K562 (cell line): ENCODE measurements at regions not wholly inside any gene's neighbourhood (a gene's known extent, or its start where the extent isn't known, plus 50 kb on each side); places are given as distances from the start of the nearest gene placed in this dataset.

Experiments used
- ATF3 ChIP-seq, 2 experiments: fragments of 450-650 bp in 1 of 2; sonication (generic) in 1 of 2; formaldehyde crosslinking in 1 of 2; IDR thresholded peaks in 1 of 2; conservative IDR thresholded peaks in 1 of 2; 2 replicates each; pipeline versions ENCODE4 v1.6.1 to v1.8.1; 2016 to 2023; ENCODE audit warnings: mild to moderate bottlenecking in 2 of 2, moderate library complexity in 2 of 2, inconsistent platforms in 1 of 2, missing genetic modification reagents in 1 of 2
- CC2D1A ChIP-seq: fragments of 450-650 bp; IDR thresholded peaks from 2 replicates; pipeline ENCODE4 v1.6.1; 2017; ENCODE audit warnings: mild to moderate bottlenecking
- CHAMP1 ChIP-seq: fragments of 450-650 bp; IDR thresholded peaks from 2 replicates; pipeline ENCODE4 v1.6.1; 2016; ENCODE audit warnings: mild to moderate bottlenecking
- CHD2 ChIP-seq: IDR thresholded peaks from 2 replicates; pipeline ENCODE4 v1.6.1; 2011; ENCODE audit warnings: low read depth, low read length
- DACH1 ChIP-seq: fragments of 450-650 bp; IDR thresholded peaks from 2 replicates; pipeline ENCODE4 v1.6.1; 2018; ENCODE audit not compliant: partially characterized antibody
- FOXJ3 ChIP-seq: sonication (generic); formaldehyde crosslinking; IDR thresholded peaks from 2 replicates; pipeline ENCODE4 v1.4.0; 2020; ENCODE audit warnings: mild to moderate bottlenecking, missing genetic modification reagents
- HDAC2 ChIP-seq: fragments of 450-650 bp; IDR thresholded peaks from 2 replicates; pipeline ENCODE4 v1.6.1; 2016; ENCODE audit warnings: mild to moderate bottlenecking
- HDAC3 ChIP-seq: fragments of 450-650 bp; IDR thresholded peaks from 2 replicates; pipeline ENCODE4 v1.6.1; 2018; ENCODE audit warnings: borderline replicate concordance, mild to moderate bottlenecking, moderate library complexity; ENCODE audit not compliant: partially characterized antibody
- L3MBTL2 ChIP-seq: fragments of 450-650 bp; IDR thresholded peaks from 2 replicates; pipeline ENCODE4 v1.6.1; 2016; ENCODE audit warnings: mild to moderate bottlenecking, moderate library complexity
- MITF ChIP-seq: IDR thresholded peaks from 2 replicates; pipeline ENCODE4 v1.6.1; 2014; ENCODE audit warnings: antibody characterized with exemption
- MNT ChIP-seq, 2 experiments: fragments of 450-650 bp; conservative IDR thresholded peaks; 2 replicates each; pipeline ENCODE4 v1.6.1; 2017; ENCODE audit warnings: mild to moderate bottlenecking in 2 of 2, moderate library complexity in 2 of 2
- MYC ChIP-seq, 2 experiments: fragments of 250-450 bp in 1 of 2; sonication (Bioruptor Pico) in 1 of 2; IDR thresholded peaks; 2 replicates each; pipeline versions ENCODE4 v1.5.1 to v1.6.1; 2012 to 2021; ENCODE audit warnings: low read depth in 2 of 2, borderline replicate concordance in 1 of 2, improper control_type of control experiment in 1 of 2, low read length in 1 of 2, mild to moderate bottlenecking in 1 of 2, moderate library complexity in 1 of 2
- NFRKB ChIP-seq: fragments of 450-650 bp; IDR thresholded peaks from 2 replicates; pipeline ENCODE4 v1.6.1; 2016; ENCODE audit warnings: low read depth
- RCOR1 ChIP-seq, 2 experiments: IDR thresholded peaks; 2 replicates each; pipeline ENCODE4 v1.6.1; 2012; ENCODE audit warnings: low read depth in 2 of 2, low read length in 2 of 2, borderline replicate concordance in 1 of 2, improper control_type of control experiment in 1 of 2
- SMAD3 ChIP-seq: fragments of 450-650 bp; formaldehyde crosslinking; conservative IDR thresholded peaks from 2 replicates; pipeline ENCODE4 v1.4.0; 2020; ENCODE audit warnings: mild to moderate bottlenecking
- TRIM24 ChIP-seq, 2 experiments: fragments of 450-650 bp; IDR thresholded peaks; 2 replicates each; pipeline ENCODE4 v1.6.1; 2016
- YY1 ChIP-seq, 3 experiments: IDR thresholded peaks; 2 replicates each; pipeline ENCODE4 v1.6.1; 2011; ENCODE audit warnings: low read length in 2 of 3, mild to moderate bottlenecking in 2 of 3, moderate library complexity in 2 of 3, borderline replicate concordance in 1 of 3, control low read depth in 1 of 3, low read depth in 1 of 3; ENCODE audit not compliant: insufficient read depth in 3 of 3, insufficient replicate concordance in 2 of 3, control insufficient read depth in 1 of 3, insufficient read length in 1 of 3; ENCODE audit errors: extremely low read depth in 1 of 3
- ZBTB7A ChIP-seq: IDR thresholded peaks from 2 replicates; pipeline ENCODE4 v1.6.1; 2011; ENCODE audit warnings: low read depth, mild to moderate bottlenecking, low read length, moderate library complexity, borderline replicate concordance; ENCODE audit not compliant: control insufficient read depth
- ZNF766 ChIP-seq: fragments of 200-800 bp; sonication (Bioruptor generic); conservative IDR thresholded peaks from 2 replicates; pipeline ENCODE4 v1.6.1; 2016; ENCODE audit warnings: missing genetic modification characterization, missing compliant biosample characterization

GRCh38 chr1:101291562-101292380 lies 55.0 kb downstream of the S1PR1 start (continued):
- TF ChIP-seq MNT (conservative IDR thresholded peaks at IDR 0.05) (0 out of 4 replicates have a peak, but pooled peaks of 1 of the 2 experiments have one; percentile 33), CC2D1A (no peak), ZBTB7A (no peak), YY1 (IDR thresholded peaks at IDR 0.05; ENCODE audit: borderline replicate concordance in 1 of 3, control insufficient read depth in 1 of 3, extremely low read depth in 1 of 3, insufficient read depth in 3 of 3, insufficient read length in 1 of 3, insufficient replicate concordance in 2 of 3, low read depth in 1 of 3, low read length in 2 of 3) (no peak), MITF (no peak), MYC (IDR thresholded peaks at IDR 0.05; ENCODE audit: low read depth, low read length) (peak; percentile 67; the same call in 1 of the 2 replicates), MYC (CRISPR knock-in tag; IDR thresholded peaks at IDR 0.05; ENCODE audit: borderline replicate concordance, low read depth) (no peak), CHAMP1 (no peak), TRIM24 (IDR thresholded peaks at IDR 0.05) (peak; percentile 16 to 29; a peak in 2 of 4 replicates), FOXJ3 (CRISPR knock-in tag) (no peak), ZNF766 (0 out of 2 replicates have a peak, but pooled peaks have one; percentile 32), L3MBTL2 (peak; percentile 60), ATF3 (IDR thresholded peaks at IDR 0.05) (peak; percentile 84), ATF3 (CRISPR knock-in tag; conservative IDR thresholded peaks at IDR 0.05) (no peak), RCOR1 (IDR thresholded peaks at IDR 0.05; ENCODE audit: borderline replicate concordance in 1 of 2, low read depth in 2 of 2, low read length in 2 of 2) (peak in 1 of 2 experiments; percentile 88; a peak in 2 of 4 replicates), CHD2 (no peak), HDAC3 (peak; percentile 33), NFRKB (no peak), DACH1 (no peak), HDAC2 (peak; percentile 57; the same call in 1 of the 2 replicates), SMAD3 (CRISPR knock-in tag) (0 out of 2 replicates have a peak, but pooled peaks have one; percentile 23)
